Smooth muscle cell (in vitro differentiated cells): ENCODE measurements at regions not wholly inside any gene's neighbourhood (a gene's known extent, or its start where the extent isn't known, plus 50 kb on each side); places are given as distances from the start of the nearest gene placed in this dataset.

ENCODE experiments used
- DNase-seq: peaks from one replicate; lab custom pipeline; 2025; ENCODE audit not compliant: unreplicated experiment; lab: John Stamatoyannopoulos, UW
- H2AFZ ChIP-seq: fragments of 200-600 bp; sonication (generic); 2 replicates; pipeline ENCODE4 v1.6.0; 2016; ENCODE audit warnings: antibody characterized with exemption, low read depth, mild to moderate bottlenecking
- H3F3A ChIP-seq: fragments of 200-600 bp; sonication (generic); 2 replicates; pipeline ENCODE4 v1.6.0; 2017; ENCODE audit warnings: antibody characterized with exemption, low read depth
- H3K27ac ChIP-seq: fragments of 200-600 bp; sonication (generic); 2 replicates; pipeline ENCODE4 v1.5.1; 2016; ENCODE audit warnings: low read depth, mild to moderate bottlenecking
- H3K27me3 ChIP-seq: fragments of 200-600 bp; sonication (generic); 2 replicates; pipeline ENCODE4 v1.6.1; 2016; ENCODE audit warnings: low read depth, mild to moderate bottlenecking
- H3K36me3 ChIP-seq: fragments of 200-600 bp; sonication (generic); 2 replicates; pipeline ENCODE4 v1.5.1; 2016; ENCODE audit warnings: low read depth
- H3K4me1 ChIP-seq: fragments of 200-600 bp; sonication (generic); 2 replicates; pipeline ENCODE4 v1.5.1; 2016; ENCODE audit warnings: low read depth
- H3K4me2 ChIP-seq: fragments of 200-600 bp; sonication (generic); 2 replicates; pipeline ENCODE4 v1.6.0; 2016; ENCODE audit warnings: mild to moderate bottlenecking
- H3K4me3 ChIP-seq: fragments of 200-600 bp; sonication (generic); 2 replicates; pipeline ENCODE4 v1.5.1; 2016; ENCODE audit warnings: mild to moderate bottlenecking
- H3K79me2 ChIP-seq: fragments of 200-600 bp; sonication (generic); 2 replicates; pipeline ENCODE4 v1.6.0; 2016; ENCODE audit warnings: low read depth, mild to moderate bottlenecking
- H3K9ac ChIP-seq: fragments of 200-600 bp; sonication (generic); 2 replicates; pipeline ENCODE4 v1.6.0; 2016; ENCODE audit warnings: low read depth
- H3K9me3 ChIP-seq: fragments of 200-600 bp; sonication (generic); replicated peaks from 2 replicates; pipeline ENCODE4 v1.5.1; 2016; ENCODE audit warnings: low read depth
- H4K20me1 ChIP-seq: fragments of 200-600 bp; sonication (generic); 2 replicates; pipeline ENCODE4 v1.6.0; 2016; ENCODE audit warnings: low read depth
- CTCF ChIP-seq: fragments of 200-600 bp; sonication (generic); IDR thresholded peaks from 2 replicates; pipeline ENCODE4 v1.5.1; 2017; ENCODE audit warnings: borderline replicate concordance, mild to moderate bottlenecking, antibody characterized with exemption; ENCODE audit not compliant: insufficient read depth, poor library complexity, severe bottlenecking
- WGBS: methylation state at CpG from one replicate; pipeline ENCODE4 v1.1.7; 2016; ENCODE audit warnings: low lambda C conversion rate; 5-methylcytosine and 5-hydroxymethylcytosine counted together

- Histone ChIP-seq H2AFZ (peak overlapping the region; percentile 36), H3F3A (no peaks in the 10 kb centered on the region)
Measured at GRCh38 chr1:185598332-185598731, 135.9 kb upstream of the HMCN1 start.

GRCh38 chr1:185595835-185596667 lies 138.1 kb upstream of the HMCN1 start:
- H2AFZ ChIP-seq = no peak overlapping the region
- no peaks in the 10 kb centered on the region for H3K36me3 ChIP-seq
- DNase-seq = no peak
- no peak overlapping the region for H3K4me2 ChIP-seq
- H4K20me1 ChIP-seq = no peaks in the 10 kb centered on the region
- peaks cover 3% of the 10 kb centered on the region for H3K4me1 ChIP-seq
- no peak overlapping the region for H3K27ac ChIP-seq
- no peak overlapping the region for H3K4me3 ChIP-seq
- no peaks in the 10 kb centered on the region for H3K79me2 ChIP-seq
- no peak overlapping the region for H3K9ac ChIP-seq
- peak; percentile 71 for TF ChIP-seq CTCF
- no peaks in the 10 kb centered on the region for H3F3A ChIP-seq
- no peaks in the 10 kb centered on the region for H3K27me3 ChIP-seq
- no peaks in the 10 kb centered on the region for H3K9me3 ChIP-seq
- WGBS = 66% methylated on average over 3 of the region's 3 CpGs

More at GRCh38 chr1:185598332-185598731, 135.9 kb upstream of the HMCN1 start:
- H3K79me2 ChIP-seq = no peaks in the 10 kb centered on the region
- H3K4me1 ChIP-seq = no peaks in the 10 kb centered on the region
- H3K36me3 ChIP-seq = no peaks in the 10 kb centered on the region
- H3K9ac ChIP-seq = no peak overlapping the region
- TF ChIP-seq CTCF = no peak
- DNase-seq = no peak
- H3K4me2 ChIP-seq = no peak overlapping the region
- 74% methylated on average over 1 of the region's 1 CpG for WGBS
- H3K4me3 ChIP-seq = no peak overlapping the region
- no peaks in the 10 kb centered on the region for H3K9me3 ChIP-seq
- no peak overlapping the region for H3K27ac ChIP-seq
- H3K27me3 ChIP-seq = no peaks in the 10 kb centered on the region
- no peaks in the 10 kb centered on the region for H4K20me1 ChIP-seq

- Histone ChIP-seq H3K27ac (no peak overlapping the region), H3K9me3 (no peaks in the 10 kb centered on the region), H3K4me1 (peaks cover 3% of the 10 kb centered on the region), H4K20me1 (no peaks in the 10 kb centered on the region), H2AFZ (no peak overlapping the region), H3K4me3 (no peak overlapping the region), H3K9ac (no peak overlapping the region), H3K4me2 (no peak overlapping the region), H3F3A (no peaks in the 10 kb centered on the region), H3K36me3 (no peaks in the 10 kb centered on the region), H3K27me3 (no peaks in the 10 kb centered on the region), H3K79me2 (no peaks in the 10 kb centered on the region)
- DNase-seq = no peak
- no peak for TF ChIP-seq CTCF
- WGBS = 65% methylated on average over 3 of the region's 3 CpGs
Measured at GRCh38 chr1:185594786-185595410, 139.3 kb upstream of the HMCN1 start.
